ENCODE measurements at regions not wholly inside any gene's neighbourhood (a gene's known extent, or its start where the extent isn't known, plus 50 kb on each side); places are given as distances from the start of the nearest gene placed in this dataset.

DNA sequence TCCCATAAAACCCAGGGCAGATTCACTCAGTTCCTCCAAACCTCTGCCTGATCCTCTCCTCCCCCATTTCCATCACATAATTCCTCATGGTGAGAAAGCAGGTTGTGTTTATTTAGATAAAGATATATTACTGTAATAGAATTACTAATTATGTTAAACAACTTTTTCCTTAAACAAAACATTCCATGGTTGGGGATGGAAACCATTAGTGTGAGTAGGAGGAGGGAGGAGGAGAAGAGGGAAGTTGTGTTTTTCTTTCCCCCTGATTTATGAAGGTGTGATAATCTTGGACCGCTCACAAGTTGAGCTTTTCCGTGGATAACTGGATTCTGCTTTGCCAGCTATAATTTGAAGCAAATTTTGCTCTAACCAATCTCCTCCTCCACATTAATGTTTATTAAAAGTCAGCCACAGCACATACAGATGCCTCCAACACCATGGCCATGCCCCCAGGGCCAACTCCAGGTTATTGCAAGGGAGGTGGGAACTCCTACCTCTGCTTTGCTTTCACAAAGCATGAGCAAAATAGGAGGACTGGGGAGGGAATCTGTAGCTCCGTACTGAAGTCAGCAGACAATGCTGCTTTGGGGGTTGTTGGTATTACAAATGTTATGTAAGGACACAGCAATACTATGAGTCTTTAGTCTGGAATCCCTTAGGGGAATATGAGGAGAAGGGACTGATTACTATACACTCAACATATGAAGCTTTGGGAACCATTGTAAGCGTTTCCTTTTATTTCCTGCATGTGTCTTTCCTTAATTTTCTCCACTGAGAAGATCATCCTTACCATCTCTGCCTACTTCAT, 542.0 kb downstream of the DHX35 start:
- no peak for DNase-seq (ENCODE audit: low read depth, low spot score)

GRCh38 chr20:39492223-39492797, 530.2 kb downstream of the DHX35 start:
- no peak for DNase-seq (ENCODE audit: low read depth, low spot score)

- DNase-seq (ENCODE audit: low read depth, low spot score) = no peak
Observed at GRCh38 chr20:39491711-39492110, 529.6 kb downstream of the DHX35 start.

- DNase-seq (ENCODE audit: low read depth, low spot score) = no peak
Observed at GRCh38 chr20:39489986-39490560, 527.9 kb downstream of the DHX35 start.

GRCh38 chr20:39480276-39481043, 518.3 kb downstream of the DHX35 start:
- no peak for DNase-seq (ENCODE audit: low read depth, low spot score)

DNA sequence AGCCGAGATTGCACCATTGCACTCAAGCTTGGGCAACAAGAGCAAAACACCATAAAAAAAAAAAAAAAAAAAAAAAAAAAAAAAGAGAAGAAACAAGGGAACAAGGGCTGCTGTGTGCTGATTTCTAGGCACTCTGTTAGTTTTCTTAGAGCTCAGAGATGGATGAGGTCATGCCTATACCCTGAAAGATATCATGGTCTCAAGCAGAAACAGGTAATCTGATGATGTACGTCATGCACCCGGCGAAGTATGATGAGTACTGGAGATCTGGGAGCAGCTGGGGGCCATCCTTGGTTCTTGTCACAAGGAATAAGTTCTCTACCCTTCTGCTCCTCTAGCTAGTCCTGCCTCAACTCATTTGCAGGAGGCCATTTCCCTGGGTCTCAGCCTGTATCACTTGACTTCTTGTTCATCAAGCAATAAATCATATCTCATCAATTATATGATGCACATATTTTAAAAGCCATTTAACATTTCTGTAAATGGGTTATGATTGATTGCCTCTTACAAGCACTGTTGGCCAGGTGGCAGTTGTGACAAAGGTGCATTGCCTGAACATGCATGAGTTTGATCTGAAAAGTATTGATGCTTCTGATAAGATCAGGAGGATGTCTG, 517.2 kb downstream of the DHX35 start:
- DNase-seq (ENCODE audit: low read depth, low spot score) = no peak

- DNase-seq (ENCODE audit: low read depth, low spot score) = no peak
Observed at GRCh38 chr20:39474879-39475278, 512.7 kb downstream of the DHX35 start.

DNA sequence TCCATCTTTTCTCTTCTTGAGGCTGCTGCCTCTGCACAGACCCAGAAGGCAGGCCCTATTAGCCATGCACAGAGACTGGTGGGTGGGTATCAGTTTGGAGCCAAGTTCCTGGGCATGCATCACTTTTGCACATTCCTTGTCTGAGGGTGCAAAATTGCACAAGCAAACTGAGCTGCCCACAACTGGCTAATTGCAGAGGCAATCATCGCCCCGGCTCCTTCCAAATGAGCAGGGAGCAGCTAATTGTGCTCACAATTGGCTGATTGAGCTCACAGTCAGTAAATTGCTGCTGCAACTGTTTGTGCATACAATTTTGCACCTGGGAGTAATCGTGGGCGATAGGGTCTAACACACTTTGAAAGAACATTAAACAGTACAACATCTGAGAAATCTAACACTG, 511.4 kb downstream of the DHX35 start:
- no peak for DNase-seq (ENCODE audit: low read depth, low spot score)

GRCh38 chr20:39468703-39469102, 506.6 kb downstream of the DHX35 start:
- DNase-seq (ENCODE audit: low read depth, low spot score) = peak; percentile 35

GRCh38 chr20:39464238-39464637, 502.1 kb downstream of the DHX35 start:
- DNase-seq (ENCODE audit: low read depth, low spot score) = no peak

DNA sequence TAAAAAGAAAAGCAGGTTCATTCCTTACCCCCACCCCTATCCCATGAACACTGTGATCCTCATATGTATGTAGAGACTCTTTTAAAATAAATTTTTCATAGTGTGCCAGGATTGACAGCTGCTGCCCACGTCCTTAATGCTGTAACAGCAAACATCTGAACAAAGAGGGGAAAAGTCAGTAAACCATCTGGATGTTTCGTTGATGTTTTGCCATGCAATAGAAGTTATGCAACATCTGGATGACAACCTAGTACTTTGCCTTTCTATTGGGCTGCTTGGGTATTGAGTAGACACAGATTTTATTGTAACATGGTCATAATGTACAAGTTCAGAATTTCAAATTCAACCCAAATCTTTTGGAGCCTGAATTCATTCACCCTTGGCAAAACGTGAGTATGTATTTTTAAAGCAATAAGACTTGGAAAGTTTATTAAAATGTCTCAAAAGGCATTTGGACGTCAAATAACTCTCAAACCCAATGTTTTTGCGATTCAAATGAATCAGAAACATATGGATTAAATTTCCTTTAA, 500.3 kb downstream of the DHX35 start:
- DNase-seq (ENCODE audit: low read depth, low spot score) = no peak

- no peak for DNase-seq (ENCODE audit: low read depth, low spot score)
Observed at GRCh38 chr20:39458452-39458851, 496.3 kb downstream of the DHX35 start.

- no peak for DNase-seq (ENCODE audit: low read depth, low spot score)
Observed at GRCh38 chr20:39453890-39454289, 491.7 kb downstream of the DHX35 start.

- no peak for DNase-seq (ENCODE audit: low read depth, low spot score)
Observed at GRCh38 chr20:39452583-39453340, 490.6 kb downstream of the DHX35 start.

DNA sequence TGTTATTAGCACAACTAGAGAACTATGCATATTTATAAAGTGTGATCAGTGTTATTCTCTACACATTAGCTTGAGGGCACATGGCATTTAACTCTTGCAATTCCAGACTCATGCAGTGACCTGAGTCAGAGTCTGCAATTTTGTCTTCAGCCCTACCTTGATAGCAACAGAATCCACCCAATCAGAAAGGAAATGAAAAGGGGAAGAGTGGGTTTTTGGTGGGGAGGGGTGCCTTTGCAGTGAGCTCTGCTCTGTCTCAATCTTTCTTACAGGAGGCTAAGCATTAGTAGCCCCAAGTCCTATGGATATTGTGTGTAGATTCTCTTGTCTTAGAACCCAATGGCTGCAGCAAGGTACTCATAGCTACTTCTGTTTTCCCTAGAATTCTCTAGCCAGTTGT, 489.2 kb downstream of the DHX35 start:
- DNase-seq (ENCODE audit: low read depth, low spot score) = no peak

- DNase-seq (ENCODE audit: low read depth, low spot score) = no peak
Observed at GRCh38 chr20:39446397-39446796, 484.3 kb downstream of the DHX35 start.

DNA sequence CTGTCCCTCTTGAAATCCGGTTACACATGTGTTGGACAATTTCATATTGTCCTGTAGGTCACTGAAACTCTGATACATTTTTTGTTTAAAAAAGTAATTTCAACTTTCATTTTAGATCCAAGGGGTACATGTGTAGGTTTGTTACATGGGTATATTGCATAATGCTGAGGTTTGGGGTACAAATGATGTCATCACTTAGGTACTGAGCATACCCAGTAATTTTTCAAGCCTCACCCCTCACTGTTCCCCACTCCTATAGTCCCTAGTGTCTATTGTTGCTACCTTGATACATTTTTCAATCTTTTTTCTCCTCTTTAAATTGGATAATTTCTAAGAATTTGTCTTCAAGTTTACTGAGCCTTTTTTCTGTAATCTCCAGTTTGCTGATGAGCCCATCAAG, 483.0 kb downstream of the DHX35 start:
- DNase-seq (ENCODE audit: low read depth, low spot score) = no peak

DNA sequence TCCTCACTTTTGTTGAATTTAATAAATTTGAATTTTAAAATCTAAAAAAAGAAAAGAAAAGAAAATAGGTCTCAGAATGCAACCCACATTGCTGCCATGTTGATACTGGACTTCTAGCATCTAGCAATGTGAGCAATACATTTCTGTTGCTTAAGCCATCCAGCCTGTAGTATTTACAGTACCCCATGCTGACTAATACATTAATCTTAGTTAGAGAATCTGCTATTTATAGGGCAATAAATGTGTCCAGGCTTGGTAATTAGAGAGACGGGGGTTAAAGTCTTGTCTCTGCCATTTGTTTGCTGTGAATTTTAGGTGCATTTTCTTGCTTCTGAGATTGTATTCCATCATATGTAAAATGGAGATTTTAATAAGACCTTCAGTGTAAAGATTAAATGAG, 471.3 kb downstream of the DHX35 start:
- DNase-seq (ENCODE audit: low read depth, low spot score) = no peak

- DNase-seq (ENCODE audit: low read depth, low spot score) = no peak
Observed at GRCh38 chr20:39431091-39431880, 469.1 kb downstream of the DHX35 start.

- peak; percentile 7 for DNase-seq (ENCODE audit: low read depth, low spot score)
Observed at GRCh38 chr20:39429726-39430125, 467.6 kb downstream of the DHX35 start.
